Frontal cortex (tissue), 3 donors: ENCODE measurements at regions not wholly inside any gene's neighbourhood (a gene's known extent, or its start where the extent isn't known, plus 50 kb on each side); places are given as distances from the start of the nearest gene placed in this dataset.

Experiments used
- DNase-seq, 2 donors: peaks; one replicate each; pipeline ENCODE4 v3.0.0; 2012; ENCODE audit warnings: low spot score in 2 of 2
- FAIRE-seq: peaks from 2 replicates; lab custom pipeline; 2012; peaks lifted over from hg19 to GRCh38; lab: Jason Lieb, UNC
- donor health status: control.
- donor health status: control.
- donor health status: control.

GRCh38 chr3:72134989-72135451, 350.1 kb upstream of the PROK2 start:
- DNase-seq, result no peak
- FAIRE-seq, result no peak

DNA sequence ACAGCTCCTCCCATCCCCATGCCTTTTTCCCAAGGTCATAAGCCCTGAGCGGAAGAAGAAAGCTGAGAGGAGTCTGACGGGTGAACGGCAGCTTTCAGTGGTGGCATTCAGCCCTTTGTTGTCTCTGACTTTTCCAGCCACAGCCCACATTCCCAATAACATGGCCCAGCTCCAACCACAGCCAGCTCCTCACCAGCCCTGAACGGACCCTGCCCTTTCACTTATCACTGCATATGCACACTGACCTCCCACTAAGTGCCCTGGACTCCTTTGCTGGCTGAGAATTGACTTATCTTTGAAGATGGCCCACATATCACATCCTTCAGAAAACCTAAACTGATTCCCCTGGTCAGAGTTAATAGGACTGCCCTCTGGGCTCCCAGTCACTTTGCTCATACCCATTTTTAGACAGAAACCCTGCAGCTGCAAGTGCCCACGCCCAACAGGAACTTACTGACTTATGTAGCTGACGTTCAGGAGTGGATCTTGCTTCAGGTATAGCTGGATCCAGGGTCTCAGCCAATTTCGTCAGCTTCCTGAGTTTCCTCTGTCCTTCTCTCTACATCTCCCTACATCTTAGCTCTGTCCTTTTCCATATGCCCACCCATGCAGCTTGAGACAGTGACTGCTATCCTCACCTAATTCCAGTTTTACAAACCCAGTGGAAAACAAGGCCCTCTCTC, 348.5 kb upstream of the PROK2 start:
- no peak for DNase-seq
- no peak for FAIRE-seq

DNA sequence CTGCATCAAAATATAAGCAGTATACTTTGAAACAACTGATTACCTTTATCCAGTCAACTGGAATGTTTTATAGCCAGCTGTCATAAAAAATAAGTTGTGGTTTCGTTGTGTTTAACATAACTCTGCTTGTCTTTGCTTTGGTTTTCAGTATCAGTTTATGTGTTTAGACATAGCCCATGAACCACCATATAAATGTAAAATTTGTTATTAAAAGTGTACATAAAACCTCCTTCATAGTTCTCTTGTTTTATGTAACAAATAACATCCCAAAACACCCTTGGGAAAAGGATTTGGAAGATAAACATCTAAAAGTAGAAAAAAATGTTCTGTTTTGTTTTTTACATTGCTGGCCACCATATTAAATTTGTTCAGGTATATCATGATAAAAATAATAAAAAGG, 347.0 kb upstream of the PROK2 start:
- DNase-seq (no peak), FAIRE-seq (no peak)

GRCh38 chr3:72130565-72130964, 345.6 kb upstream of the PROK2 start:
- DNase-seq (no peak), FAIRE-seq (no peak)

- FAIRE-seq (no peak), DNase-seq (no peak)
Observed at GRCh38 chr3:72129501-72130094, 344.6 kb upstream of the PROK2 start.

- FAIRE-seq, result no peak
Observed at GRCh38 chr3:72128921-72129320, 344.0 kb upstream of the PROK2 start.

GRCh38 chr3:72127844-72128243, 342.9 kb upstream of the PROK2 start:
- DNase-seq (no peak), FAIRE-seq (no peak)

More at GRCh38 chr3:72128921-72129320, 344.0 kb upstream of the PROK2 start:
- no peak for DNase-seq

DNA sequence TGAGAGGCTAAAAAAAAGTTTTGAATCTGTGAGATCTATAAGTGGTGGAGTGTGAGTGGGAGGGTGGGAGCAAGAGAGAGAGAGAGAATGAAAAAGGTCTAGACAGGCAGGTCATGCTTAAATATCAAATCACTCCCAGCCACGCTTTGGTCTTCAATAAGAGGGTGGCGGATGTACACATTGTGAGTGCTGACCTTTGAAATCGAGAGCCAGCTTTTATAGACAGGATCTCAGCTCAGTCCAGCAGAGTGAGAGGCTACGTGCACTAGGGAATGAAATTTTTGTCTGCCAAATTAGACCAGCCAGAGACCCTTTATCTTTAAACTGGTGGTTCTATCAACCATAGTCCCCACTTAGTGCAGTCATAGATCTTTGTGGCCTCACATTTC, 342.3 kb upstream of the PROK2 start:
- FAIRE-seq, result no peak
- no peak for DNase-seq

DNA sequence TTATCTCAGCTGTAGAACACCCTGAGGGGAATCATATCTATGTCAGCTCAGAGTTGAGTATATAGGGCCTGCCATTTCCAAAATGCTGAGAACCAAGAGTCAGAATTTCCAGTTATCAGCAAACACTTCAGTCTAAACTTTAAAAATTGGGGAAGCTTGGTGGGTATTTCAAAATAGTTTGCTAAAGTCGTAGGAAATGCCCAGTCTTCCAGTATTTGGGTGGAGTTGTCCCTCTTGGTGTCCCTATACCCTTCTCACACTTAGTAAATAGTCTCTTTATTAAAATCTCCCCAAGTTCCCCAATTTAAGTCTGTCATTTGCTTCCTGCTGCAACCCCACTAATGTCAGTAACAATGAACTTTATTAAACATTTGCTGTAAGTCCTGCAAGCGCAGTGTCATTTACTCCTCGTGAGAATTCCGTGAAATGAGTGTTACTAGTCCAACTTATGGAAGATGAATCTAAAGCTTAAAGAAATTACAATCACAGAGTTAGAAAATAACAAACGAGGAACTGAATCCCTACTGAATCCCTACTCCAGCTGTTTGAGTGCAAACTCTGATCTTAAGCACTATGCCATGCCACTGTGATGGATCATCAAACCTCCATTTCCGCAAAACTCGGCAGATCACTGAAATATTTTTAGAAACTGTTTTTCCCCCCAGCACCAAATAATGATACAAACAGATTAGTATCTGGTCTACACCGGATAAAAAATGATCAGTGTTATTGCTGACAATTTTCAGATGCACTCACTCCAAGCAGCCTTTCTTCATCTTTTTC, 341.7 kb upstream of the PROK2 start:
- no peak for DNase-seq
- FAIRE-seq, result no peak

DNA sequence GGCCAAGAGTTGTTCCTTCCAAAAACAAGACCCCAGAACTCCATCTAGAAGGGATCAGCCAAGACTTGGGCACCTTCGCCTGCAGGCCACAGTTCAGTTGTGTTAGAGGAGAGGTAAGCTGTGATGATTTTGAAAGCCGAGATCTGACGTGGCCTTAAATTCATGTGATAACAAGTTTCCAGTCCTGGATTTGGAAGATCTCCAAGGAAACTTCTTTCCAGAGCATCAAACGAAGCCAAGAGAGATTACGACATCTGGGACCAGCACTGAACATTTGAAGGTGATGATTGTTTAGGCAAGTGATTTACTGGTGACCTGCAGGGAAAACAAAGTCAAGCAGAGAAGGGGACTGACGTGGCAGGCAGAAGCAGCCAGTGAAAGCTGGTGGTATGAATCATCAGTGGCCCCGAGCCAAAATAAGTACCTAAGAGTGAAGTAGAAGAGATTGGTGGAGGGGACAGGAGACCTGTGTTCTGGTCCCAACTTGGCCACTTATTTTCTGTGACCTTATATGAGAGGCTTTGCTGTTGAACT, 339.0 kb upstream of the PROK2 start:
- DNase-seq (no peak), FAIRE-seq (no peak)

- no peak for DNase-seq
- FAIRE-seq, result no peak
Observed at GRCh38 chr3:72120806-72121778, 336.1 kb upstream of the PROK2 start.

DNA sequence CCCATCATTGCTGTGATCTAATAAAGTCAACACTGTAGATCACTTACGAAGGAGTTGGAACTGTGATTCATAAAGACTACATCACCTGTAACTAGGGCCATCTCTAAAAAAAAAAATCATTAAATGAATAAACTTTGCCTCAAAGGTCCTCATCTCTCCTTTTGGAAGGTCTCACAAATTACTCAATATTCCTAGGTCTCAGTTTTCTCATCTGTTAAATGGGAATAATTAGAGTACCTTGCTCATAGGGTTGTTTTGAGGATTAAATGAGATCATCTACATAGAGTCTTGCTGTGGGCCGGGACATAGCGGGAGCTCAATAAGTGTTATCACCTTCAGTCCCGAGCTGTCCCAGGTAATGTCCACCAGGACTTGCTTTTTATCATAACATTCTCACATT, 335.1 kb upstream of the PROK2 start:
- FAIRE-seq (no peak), DNase-seq (no peak)

DNA sequence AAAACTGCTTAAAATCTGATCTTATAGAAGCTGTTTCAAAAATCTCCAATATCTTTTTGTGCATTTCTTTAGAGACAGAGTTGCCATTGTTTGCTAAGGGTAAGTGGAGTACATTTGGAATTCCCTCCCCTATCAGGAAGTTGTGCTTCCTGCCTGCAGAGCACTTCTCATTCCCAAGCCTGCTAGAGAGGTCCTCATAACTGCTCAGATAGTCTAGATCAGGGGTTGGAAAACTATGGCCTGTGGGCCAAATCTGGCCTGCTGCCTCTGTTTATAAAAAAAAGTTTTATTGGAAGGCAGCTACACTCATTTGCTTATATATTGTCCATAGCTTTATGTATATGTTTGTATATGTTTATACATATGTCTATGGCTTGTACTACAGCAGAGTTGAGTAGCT, 333.7 kb upstream of the PROK2 start:
- DNase-seq (no peak), FAIRE-seq (no peak)

DNA sequence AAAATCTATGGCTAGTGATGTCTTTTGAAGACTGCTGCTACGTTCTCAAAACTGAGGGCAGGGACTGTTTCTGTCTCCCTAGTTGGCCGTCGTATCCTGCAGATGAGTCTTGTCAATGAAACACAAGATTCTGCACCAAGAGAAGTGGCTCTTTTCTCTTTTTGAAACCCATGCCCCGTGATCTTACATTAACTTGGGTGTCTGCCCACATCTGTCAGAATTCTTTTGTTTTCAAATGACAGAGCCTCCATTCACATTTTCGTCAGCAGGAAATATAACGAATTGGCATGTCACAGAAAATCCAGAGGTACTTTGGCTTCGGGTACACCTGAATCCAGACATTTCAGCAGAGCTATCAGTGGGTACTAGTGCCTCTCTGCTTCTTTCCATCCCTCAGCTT, 331.3 kb upstream of the PROK2 start:
- no peak for FAIRE-seq
- DNase-seq, result no peak

GRCh38 chr3:72115307-72115706, 330.4 kb upstream of the PROK2 start:
- DNase-seq, result no peak
- FAIRE-seq, result no peak

DNA sequence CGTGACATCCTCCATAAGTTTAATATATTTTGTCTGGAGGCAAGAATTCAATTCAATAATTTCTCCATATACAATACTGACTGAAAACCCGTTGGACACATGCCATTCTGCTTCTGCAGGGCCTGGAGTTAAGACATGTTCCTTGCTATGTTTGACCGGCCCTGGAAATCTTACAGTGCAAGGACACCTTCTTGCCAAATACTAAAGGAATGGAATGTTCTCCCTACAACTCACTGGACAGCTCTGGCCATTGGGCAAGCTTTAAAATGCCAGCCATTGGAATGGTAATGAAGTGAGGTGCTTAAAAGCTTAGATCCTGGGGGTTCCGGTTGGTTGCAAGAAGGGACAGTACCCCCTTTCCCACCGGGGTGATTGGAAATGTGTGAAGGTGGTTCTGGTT, 329.8 kb upstream of the PROK2 start:
- FAIRE-seq, result no peak
- DNase-seq, result no peak

DNA sequence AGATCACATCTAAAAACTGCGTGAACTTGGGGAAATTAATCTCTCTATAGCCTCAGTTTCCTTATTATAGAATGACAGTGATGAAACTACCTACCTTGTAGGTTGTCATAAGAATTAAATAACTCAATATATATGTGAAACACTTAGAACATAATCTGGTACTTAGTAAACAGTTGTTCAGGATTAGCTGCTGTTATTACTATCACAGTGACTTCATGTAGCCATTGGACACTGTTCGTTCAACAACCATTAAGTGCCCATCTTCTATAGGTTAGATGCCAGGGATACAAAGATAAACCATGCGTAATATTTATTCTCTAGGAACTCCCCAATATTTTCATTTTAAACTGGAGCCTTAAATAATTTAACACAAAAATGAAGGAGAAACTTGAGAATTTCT, 329.0 kb upstream of the PROK2 start:
- FAIRE-seq (no peak), DNase-seq (no peak)

- DNase-seq (no peak), FAIRE-seq (no peak)
Observed at GRCh38 chr3:72113564-72113963, 328.6 kb upstream of the PROK2 start.

GRCh38 chr3:72112435-72112834, 327.5 kb upstream of the PROK2 start:
- FAIRE-seq, result no peak
- DNase-seq, result no peak
